Choroid plexus epithelial cell (primary cell): ENCODE measurements at regions not wholly inside any gene's neighbourhood (a gene's known extent, or its start where the extent isn't known, plus 50 kb on each side); places are given as distances from the start of the nearest gene placed in this dataset.
"Not testable (repeated sequence)": the region's sequence is repeated elsewhere in the genome, so short reads cannot be mapped to it uniquely, and the experiment has no call there.

Experiments
- DNase-seq: peaks from one replicate; pipeline ENCODE4 v3.0.0-alpha.2; 2010; ENCODE audit warnings: low read depth
- H3K4me3 ChIP-seq: 2 replicates; pipeline ENCODE4 v1.5.1; 2011; ENCODE audit warnings: low read depth, mild to moderate bottlenecking, control low read depth, low read length, moderate library complexity
- TF ChIP-seq, protein P1 (sequence below): conservative IDR thresholded peaks from 2 replicates; pipeline ENCODE4 v1.5.1; 2011; ENCODE audit warnings: low read depth, mild to moderate bottlenecking, control low read depth, inconsistent platforms, low read length, moderate library complexity

DNA sequence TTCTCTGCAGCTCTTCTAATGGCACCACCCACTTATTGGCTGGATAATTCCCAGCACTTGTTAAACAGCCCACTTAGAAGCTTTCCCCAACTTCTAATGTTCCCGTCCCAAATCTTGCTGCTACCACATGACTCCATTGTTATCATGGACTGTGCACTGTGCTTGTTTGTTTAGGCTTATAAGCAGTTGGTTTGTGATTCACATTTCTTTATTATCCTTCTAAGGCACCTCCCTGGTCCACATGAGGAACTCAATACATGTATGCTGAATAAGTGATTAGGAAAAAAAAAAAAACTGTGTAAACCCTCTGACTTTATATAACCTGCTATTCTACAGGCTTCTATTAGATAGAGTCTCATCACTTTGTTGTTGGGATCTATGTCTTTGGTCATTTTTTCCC, 311.7 kb upstream of the CHRNA7 start:
- H3K4me3 ChIP-seq, DNase-seq: not testable (repeated sequence)

- DNase-seq, H3K4me3 ChIP-seq: not testable (repeated sequence)
These were observed 310.8 kb upstream of the CHRNA7 start for GRCh38 chr15:31719396-31720022.

DNA sequence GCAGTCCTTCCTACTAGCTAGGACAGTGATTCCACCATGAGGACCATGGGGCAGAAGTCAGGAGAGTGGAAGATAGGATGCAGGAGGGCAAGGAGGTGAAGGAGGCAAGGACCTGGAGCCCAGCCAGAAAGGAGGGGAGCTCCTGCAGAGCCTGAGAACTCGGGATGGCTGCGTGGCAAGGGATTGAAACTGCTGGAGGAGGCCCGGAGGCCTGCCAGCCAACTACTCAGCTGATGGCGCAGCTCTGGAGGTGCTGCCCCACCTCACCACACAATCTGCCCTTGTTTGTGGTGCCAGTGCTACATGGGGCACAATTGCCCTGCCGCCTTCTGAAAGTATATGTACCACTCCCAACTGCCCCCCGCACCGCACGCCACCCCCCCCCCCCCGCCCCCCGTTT, 307.3 kb upstream of the CHRNA7 start:
- DNase-seq, H3K4me3 ChIP-seq: not testable (repeated sequence)

DNA sequence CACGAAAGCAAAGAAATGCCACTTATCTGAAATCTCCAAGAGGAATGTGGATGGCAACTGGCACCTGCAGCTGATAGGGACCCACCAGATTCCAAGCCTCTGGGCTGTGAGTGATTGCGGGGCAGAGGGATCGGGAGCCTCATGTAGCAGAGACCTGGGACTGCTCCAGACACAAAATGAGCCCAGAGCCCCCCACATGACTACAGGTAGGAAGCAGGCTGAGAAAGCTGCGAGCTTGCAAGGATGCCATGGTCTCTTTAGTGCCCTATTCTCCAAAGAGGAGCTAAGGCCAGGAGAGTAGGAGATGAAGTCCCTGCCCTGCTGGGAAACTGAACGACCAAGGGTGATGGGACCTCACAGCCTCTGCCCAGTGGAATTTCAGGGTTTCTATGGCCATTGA, 305.4 kb upstream of the CHRNA7 start:
- not testable (repeated sequence) for H3K4me3 ChIP-seq

DNA sequence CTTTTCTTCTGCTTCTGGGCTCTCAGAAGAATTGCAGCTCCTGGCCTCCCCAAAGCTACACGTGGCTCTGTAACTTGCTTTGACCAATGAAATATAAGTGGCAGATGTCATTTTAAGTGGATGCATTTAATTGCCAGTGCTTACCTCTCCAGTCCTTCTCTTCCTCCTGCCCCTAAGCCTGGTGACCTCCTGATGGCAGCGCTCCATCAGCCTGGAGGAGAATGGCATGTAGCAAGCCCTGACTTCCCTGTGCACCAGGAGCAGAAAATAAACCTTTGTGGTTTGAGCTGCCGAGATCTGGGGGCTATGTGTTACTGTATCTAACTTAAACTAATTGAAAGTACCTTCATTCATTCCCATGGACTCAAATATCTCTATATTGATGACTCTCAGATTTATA, 304.7 kb upstream of the CHRNA7 start:
- not testable (repeated sequence) for H3K4me3 ChIP-seq, DNase-seq

More for the DNA sequence above, 305.4 kb upstream of the CHRNA7 start:
- not testable (repeated sequence) for DNase-seq

- no peak for DNase-seq
- H3K4me3 ChIP-seq, result no peak overlapping the region
- TF ChIP-seq, protein P1, sequence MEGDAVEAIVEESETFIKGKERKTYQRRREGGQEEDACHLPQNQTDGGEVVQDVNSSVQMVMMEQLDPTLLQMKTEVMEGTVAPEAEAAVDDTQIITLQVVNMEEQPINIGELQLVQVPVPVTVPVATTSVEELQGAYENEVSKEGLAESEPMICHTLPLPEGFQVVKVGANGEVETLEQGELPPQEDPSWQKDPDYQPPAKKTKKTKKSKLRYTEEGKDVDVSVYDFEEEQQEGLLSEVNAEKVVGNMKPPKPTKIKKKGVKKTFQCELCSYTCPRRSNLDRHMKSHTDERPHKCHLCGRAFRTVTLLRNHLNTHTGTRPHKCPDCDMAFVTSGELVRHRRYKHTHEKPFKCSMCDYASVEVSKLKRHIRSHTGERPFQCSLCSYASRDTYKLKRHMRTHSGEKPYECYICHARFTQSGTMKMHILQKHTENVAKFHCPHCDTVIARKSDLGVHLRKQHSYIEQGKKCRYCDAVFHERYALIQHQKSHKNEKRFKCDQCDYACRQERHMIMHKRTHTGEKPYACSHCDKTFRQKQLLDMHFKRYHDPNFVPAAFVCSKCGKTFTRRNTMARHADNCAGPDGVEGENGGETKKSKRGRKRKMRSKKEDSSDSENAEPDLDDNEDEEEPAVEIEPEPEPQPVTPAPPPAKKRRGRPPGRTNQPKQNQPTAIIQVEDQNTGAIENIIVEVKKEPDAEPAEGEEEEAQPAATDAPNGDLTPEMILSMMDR, result no peak
These were observed 302.7 kb upstream of the CHRNA7 start for GRCh38 chr15:31727612-31728011.

GRCh38 chr15:31732726-31733125, 297.6 kb upstream of the CHRNA7 start:
- TF ChIP-seq, protein P1, result no peak
- H3K4me3 ChIP-seq, result no peak overlapping the region
- DNase-seq, result no peak

GRCh38 chr15:31733424-31733823, 296.9 kb upstream of the CHRNA7 start:
- no peak overlapping the region for H3K4me3 ChIP-seq
- TF ChIP-seq, protein P1, result no peak
- DNase-seq, result no peak

GRCh38 chr15:31740203-31740602, 290.1 kb upstream of the CHRNA7 start:
- no peak overlapping the region for H3K4me3 ChIP-seq
- TF ChIP-seq, protein P1, result no peak
- DNase-seq, result no peak

DNA sequence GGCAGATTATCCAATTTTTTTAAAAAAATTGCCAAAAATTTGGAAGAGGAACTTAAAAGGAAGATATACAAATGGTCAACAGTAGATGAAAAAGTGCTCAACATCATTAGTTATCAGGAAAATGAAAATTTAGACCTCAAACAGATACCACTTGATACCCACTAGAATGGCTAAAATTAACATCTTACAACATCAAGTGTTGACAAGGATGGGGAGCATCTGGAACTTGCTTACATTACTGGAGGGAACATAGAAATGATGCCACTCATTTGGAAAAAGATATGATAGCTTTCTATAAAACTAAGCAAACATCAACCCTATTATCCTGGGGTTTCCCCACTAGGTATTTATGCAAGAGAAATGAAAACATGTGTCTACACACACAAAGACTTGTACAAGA, 284.5 kb upstream of the CHRNA7 start:
- TF ChIP-seq, protein P1, result no peak
- no peak for DNase-seq

More for the DNA sequence above, 284.5 kb upstream of the CHRNA7 start:
- no peak overlapping the region for H3K4me3 ChIP-seq
